Thoracic aorta (tissue), 2 donors: ENCODE measurements at regions not wholly inside any gene's neighbourhood (a gene's known extent, or its start where the extent isn't known, plus 50 kb on each side); places are given as distances from the start of the nearest gene placed in this dataset.

Source experiments
- ATAC-seq: fragments of 150-250 bp; one replicate; pipeline ENCODE4 v1.8.0; 2017; ENCODE audit warnings: low read depth; ENCODE audit not compliant: insufficient number of reproducible peaks, low FRiP score
- DNase-seq: peaks from one replicate; pipeline ENCODE4 v3.0.0-alpha.2; 2020; ENCODE audit warnings: low spot score
- H3K27ac ChIP-seq, 2 donors: fragments of 200-600 bp; sonication (generic); 1 replicate in 1 of 2; 2 replicates in 1 of 2; pipeline ENCODE4 v1.5.1; 2016; ENCODE audit warnings: mild to moderate bottlenecking in 2 of 2, moderate library complexity in 2 of 2
- H3K27me3 ChIP-seq: fragments of 200-600 bp; sonication (generic); replicated peaks from 2 replicates; pipeline ENCODE4 v1.6.0; 2016; ENCODE audit warnings: mild to moderate bottlenecking; ENCODE audit not compliant: insufficient read depth
- H3K36me3 ChIP-seq: fragments of 200-600 bp; sonication (generic); one replicate; pipeline ENCODE4 v1.5.1; 2016
- H3K4me1 ChIP-seq, 2 donors: fragments of 200-600 bp; sonication (generic); 1 replicate in 1 of 2; 2 replicates in 1 of 2; pipeline versions ENCODE4 v1.5.1 to v1.6.0; 2016; ENCODE audit warnings: low read depth in 2 of 2, mild to moderate bottlenecking in 1 of 2; ENCODE audit not compliant: control insufficient read depth in 1 of 2
- H3K4me3 ChIP-seq: fragments of 200-600 bp; sonication (generic); 2 replicates; pipeline ENCODE4 v1.5.1; 2016; ENCODE audit warnings: mild to moderate bottlenecking
- H3K9me3 ChIP-seq: fragments of 200-600 bp; sonication (generic); 2 replicates; pipeline ENCODE4 v1.5.1; 2016
- TF ChIP-seq, protein P1 (sequence below): fragments of 200-600 bp; sonication (generic); IDR thresholded peaks from one replicate; pipeline ENCODE4 v1.5.1; 2019; ENCODE audit warnings: antibody characterized with exemption

DNA sequence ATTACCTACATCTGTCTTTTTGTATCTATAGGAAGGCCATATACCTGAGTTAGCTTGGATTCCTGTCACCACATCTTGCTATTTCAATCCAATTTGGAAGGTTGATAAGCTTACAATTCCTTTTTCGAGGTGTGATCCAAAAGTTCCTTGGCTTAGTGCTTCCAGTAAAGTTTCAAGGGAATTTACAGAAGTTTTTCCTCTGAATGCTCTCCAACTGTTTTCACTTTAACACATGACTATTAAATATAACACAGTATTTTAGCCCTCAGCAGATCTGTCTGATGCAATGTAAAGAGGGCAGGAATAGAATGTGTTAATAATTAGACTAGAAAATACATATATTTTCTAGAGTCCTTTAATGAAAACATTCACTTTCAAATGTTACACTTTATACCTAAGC, 171.4 kb downstream of the DKK1 start:
- ATAC-seq (no peak), DNase-seq (no peak)
- TF ChIP-seq, protein P1, sequence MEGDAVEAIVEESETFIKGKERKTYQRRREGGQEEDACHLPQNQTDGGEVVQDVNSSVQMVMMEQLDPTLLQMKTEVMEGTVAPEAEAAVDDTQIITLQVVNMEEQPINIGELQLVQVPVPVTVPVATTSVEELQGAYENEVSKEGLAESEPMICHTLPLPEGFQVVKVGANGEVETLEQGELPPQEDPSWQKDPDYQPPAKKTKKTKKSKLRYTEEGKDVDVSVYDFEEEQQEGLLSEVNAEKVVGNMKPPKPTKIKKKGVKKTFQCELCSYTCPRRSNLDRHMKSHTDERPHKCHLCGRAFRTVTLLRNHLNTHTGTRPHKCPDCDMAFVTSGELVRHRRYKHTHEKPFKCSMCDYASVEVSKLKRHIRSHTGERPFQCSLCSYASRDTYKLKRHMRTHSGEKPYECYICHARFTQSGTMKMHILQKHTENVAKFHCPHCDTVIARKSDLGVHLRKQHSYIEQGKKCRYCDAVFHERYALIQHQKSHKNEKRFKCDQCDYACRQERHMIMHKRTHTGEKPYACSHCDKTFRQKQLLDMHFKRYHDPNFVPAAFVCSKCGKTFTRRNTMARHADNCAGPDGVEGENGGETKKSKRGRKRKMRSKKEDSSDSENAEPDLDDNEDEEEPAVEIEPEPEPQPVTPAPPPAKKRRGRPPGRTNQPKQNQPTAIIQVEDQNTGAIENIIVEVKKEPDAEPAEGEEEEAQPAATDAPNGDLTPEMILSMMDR, result no peak
- Histone ChIP-seq H3K9me3 (no peaks in the 10 kb centered on the region), H3K4me3 (no peak overlapping the region), H3K36me3 (no peaks in the 10 kb centered on the region), H3K27ac (no peak overlapping the region), H3K27me3 (no peaks in the 10 kb centered on the region), H3K4me1 (peaks cover 4 to 17% of the 10 kb centered on the region in 2 donors)

DNA sequence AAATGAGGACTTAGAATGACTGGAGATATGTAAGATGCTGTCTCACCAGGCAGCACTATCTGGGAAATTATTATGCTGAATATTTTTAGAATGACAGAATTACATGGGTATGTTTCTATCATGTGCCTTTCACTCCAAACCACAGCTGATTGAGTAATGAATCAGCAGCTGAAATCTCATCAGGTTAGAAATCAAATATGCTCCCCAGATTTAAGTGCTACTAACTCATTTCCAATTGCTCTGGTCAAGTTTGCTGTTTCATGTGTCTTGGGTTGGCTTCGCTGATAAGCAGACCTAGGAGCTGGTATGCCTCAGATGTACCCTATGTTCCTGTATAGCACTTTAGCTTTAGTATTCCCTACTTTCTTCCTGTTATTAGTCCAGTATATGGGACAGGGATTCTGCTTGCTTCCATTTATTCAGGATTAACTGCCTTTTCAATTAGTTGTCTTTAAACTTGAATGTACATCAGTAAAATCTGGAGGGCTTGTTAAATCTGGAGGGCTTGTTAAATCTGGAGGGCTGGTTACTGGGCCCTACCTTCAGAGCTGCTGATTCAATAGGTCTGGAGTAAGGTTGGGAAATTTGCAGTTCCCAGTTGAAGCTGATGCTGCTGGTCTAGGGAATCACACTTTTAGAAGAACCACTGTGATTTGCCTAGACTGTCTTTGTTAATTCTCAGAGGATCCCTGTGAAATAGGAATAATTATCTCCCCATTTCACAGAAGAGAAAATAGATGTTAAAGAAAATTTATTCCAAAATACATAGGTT, 172.9 kb downstream of the DKK1 start:
- TF ChIP-seq, protein P1, result no peak
- no peaks in the 10 kb centered on the region for H3K9me3 ChIP-seq
- peaks cover 4 to 17% of the 10 kb centered on the region in 2 donors for H3K4me1 ChIP-seq
- H3K4me3 ChIP-seq, result no peak overlapping the region
- ATAC-seq (peak; percentile 63), DNase-seq (no peak)
- no peak overlapping the region for H3K27ac ChIP-seq
- no peaks in the 10 kb centered on the region for H3K36me3 ChIP-seq
- H3K27me3 ChIP-seq, result no peaks in the 10 kb centered on the region

DNA sequence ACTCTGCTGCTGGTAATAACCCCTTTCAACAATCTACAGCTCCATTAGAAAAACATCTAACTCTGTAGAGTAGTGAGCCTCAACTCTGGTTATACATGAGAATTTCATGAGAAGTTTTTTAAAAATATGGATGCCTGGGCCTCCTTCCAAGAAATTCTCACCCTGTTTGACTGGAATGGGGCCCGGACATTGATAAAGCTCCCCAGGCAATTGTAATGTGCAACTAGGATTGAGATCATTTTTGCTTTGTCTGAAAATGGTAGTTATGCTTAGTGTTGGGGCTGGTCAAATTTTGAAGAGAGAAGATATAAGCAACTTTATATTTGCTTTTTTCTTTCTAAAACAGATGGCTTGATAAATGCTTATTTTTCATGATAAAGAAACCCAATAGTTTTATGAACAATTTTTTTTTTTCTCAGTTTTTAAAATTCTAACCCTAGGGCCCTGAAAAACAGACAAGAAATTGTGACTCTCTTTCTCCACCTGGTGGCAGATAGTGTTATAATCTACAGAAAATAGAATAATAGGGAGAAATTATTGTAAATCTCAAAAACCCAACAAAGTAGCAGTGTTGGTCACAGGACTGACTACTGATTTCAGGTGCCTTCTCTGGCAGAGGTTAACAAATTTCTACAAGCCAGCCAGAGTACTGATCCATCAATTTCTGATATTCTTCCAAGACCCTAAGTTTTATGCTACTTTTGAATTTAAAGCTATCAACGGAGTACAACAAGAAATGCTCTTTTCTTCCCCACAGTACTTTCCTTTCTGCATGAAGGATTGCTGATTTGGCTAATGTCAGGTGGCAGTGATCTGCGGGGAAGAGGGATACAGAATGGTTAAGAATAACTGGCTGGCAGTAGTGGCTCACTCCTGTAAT, 174.8 kb downstream of the DKK1 start:
- Histone ChIP-seq H3K4me1 (peaks cover 4 to 17% of the 10 kb centered on the region in 2 donors), H3K27me3 (no peaks in the 10 kb centered on the region), H3K36me3 (no peaks in the 10 kb centered on the region), H3K4me3 (no peak overlapping the region), H3K9me3 (no peaks in the 10 kb centered on the region), H3K27ac (no peak overlapping the region)
- DNase-seq (no peak), ATAC-seq (no peak)
- TF ChIP-seq, protein P1, result peak; percentile 72

DNA sequence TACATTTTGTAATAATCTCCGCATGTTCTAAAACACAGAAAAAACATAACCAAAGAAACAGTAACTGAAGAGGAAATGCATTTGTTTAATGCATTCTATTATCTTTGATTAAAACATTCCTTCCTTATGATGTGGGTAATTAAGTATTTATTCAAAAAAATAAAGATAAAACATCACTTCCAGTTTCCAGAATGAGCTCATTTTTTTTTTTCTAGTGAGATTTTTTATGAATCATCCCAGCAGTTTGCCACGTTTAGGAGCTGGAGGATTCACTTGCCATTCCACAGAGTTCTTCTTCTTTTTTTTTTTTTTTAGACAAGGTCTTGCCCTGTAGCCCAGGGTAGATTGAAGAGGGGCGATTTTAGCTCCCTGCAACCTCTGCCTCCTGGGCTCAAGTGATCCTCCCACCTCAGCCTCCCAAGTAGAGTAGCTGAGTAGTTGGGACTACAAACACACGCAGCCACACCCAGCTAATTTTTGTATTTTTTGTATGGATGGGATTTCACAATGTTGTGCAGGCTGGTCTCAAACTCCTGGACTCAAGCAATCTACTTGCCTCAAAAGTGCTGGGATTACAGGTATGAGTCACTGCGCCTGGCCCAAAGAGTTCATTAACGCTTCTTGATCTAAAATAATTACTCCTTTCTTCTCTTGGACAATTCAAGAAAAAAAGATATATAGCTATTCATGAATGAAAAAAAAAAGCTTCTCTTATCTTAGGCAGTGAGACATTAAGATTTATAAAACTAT, 177.3 kb downstream of the DKK1 start:
- Histone ChIP-seq H3K4me3 (no peak overlapping the region), H3K36me3 (no peaks in the 10 kb centered on the region), H3K4me1 (peaks cover 2 to 11% of the 10 kb centered on the region in 2 donors), H3K9me3 (no peaks in the 10 kb centered on the region), H3K27me3 (no peaks in the 10 kb centered on the region), H3K27ac (no peak overlapping the region)
- DNase-seq (no peak), ATAC-seq (no peak)
- TF ChIP-seq, protein P1, result no peak

DNA sequence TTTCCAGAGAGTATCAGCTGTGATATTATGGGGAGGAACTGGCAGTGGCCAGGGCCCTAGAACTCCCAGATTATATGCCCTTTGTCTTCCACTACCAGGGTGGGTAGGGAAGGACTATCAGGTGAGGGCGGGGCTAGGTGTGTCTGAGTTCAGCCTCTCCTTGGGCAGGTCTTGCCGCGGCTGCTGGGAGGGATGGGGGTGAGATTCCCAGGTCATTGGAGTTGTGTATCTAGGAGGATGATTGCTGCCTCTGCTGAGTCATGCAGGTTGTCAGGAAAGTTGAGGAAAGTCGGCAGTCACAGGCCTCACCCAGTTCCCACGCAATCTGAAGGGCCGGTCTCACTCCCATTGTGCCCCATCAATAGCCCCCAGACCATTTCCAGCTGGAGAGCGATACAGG, 185.2 kb downstream of the DKK1 start:
- Histone ChIP-seq H3K4me1 (no peaks in the 10 kb centered on the region), H3K4me3 (no peak overlapping the region), H3K27me3 (no peaks in the 10 kb centered on the region), H3K9me3 (no peaks in the 10 kb centered on the region), H3K27ac (no peak overlapping the region), H3K36me3 (no peaks in the 10 kb centered on the region)
- ATAC-seq (no peak), DNase-seq (no peak)
- TF ChIP-seq, protein P1, result no peak
